K562 (cell line): ENCODE measurements at regions not wholly inside any gene's neighbourhood (a gene's known extent, or its start where the extent isn't known, plus 50 kb on each side); places are given as distances from the start of the nearest gene placed in this dataset.

Experiments
- FOXP4 ChIP-seq: sonication (generic); formaldehyde crosslinking; IDR thresholded peaks from 2 replicates; pipeline ENCODE4 v1.8.0; 2022; ENCODE audit warnings: mild to moderate bottlenecking, missing genetic modification reagents, borderline replicate concordance
- FUS ChIP-seq: fragments of 200-400 bp; formaldehyde crosslinking; optimal IDR thresholded peaks from 2 replicates; pipeline ENCODE3; 2017; ENCODE audit warnings: low read depth, low read length
- MTA3 ChIP-seq: fragments of 450-650 bp; formaldehyde crosslinking; IDR thresholded peaks from 2 replicates; pipeline ENCODE4 v1.6.1; 2017; ENCODE audit warnings: mild to moderate bottlenecking, borderline replicate concordance
- MYNN ChIP-seq, 2 experiments: sonication (generic); formaldehyde crosslinking in 1 of 2; IDR thresholded peaks; 2 replicates each; pipeline versions ENCODE4 v1.5.0 to v1.6.1; 2016 to 2020; ENCODE audit warnings: antibody characterized with exemption in 1 of 2, missing genetic modification reagents in 1 of 2
- POLR3G ChIP-seq: IDR thresholded peaks from 2 replicates; pipeline ENCODE4 v1.6.1; 2011; ENCODE audit not compliant: insufficient read length, insufficient replicate concordance; ENCODE audit errors: extremely low read depth
- RAD21 ChIP-seq, 2 experiments: fragments of 250-450 bp in 1 of 2; fragments of 450-650 bp in 1 of 2; sonication (Bioruptor Pico) in 1 of 2; formaldehyde crosslinking in 1 of 2; IDR thresholded peaks in 1 of 2; conservative IDR thresholded peaks in 1 of 2; 2 replicates each; pipeline versions ENCODE4 v1.4.0 to v1.8.0; 2020 to 2022; ENCODE audit warnings: mild to moderate bottlenecking in 2 of 2, moderate library complexity in 1 of 2
- SAFB2 ChIP-seq: fragments of 200-400 bp; formaldehyde crosslinking; IDR thresholded peaks from 2 replicates; pipeline ENCODE4 v1.6.1; 2018; ENCODE audit warnings: borderline replicate concordance, low read length, low read depth, moderate library complexity; ENCODE audit not compliant: severe bottlenecking
- ZNF224 ChIP-seq: sonication (generic); formaldehyde crosslinking; IDR thresholded peaks from 2 replicates; pipeline ENCODE4 v1.8.0; 2022; ENCODE audit warnings: mild to moderate bottlenecking, missing genetic modification reagents
- ZNF766 ChIP-seq: fragments of 200-800 bp; sonication (Bioruptor generic); conservative IDR thresholded peaks from 2 replicates; pipeline ENCODE4 v1.6.1; 2016; ENCODE audit warnings: missing genetic modification characterization, missing compliant biosample characterization
- TF ChIP-seq, protein P1 (sequence below), 3 experiments: IDR thresholded peaks in 2 of 3; conservative IDR thresholded peaks in 1 of 3; 2 replicates each; pipeline ENCODE4 v1.5.1; 2011 to 2012; ENCODE audit warnings: low read length in 3 of 3, mild to moderate bottlenecking in 3 of 3, control low read depth in 2 of 3, improper control_type of control experiment in 1 of 3, inconsistent platforms in 1 of 3, low read depth in 1 of 3, mixed read lengths in 1 of 3, moderate library complexity in 1 of 3; ENCODE audit not compliant: insufficient read depth in 2 of 3

- no peak for TF ChIP-seq FUS
- no peak for TF ChIP-seq ZNF224 (CRISPR knock-in tag)
- no peak for TF ChIP-seq POLR3G
- TF ChIP-seq RAD21 (CRISPR knock-in tag; conservative IDR thresholded peaks at IDR 0.05 in 1 of 2, IDR thresholded peaks at IDR 0.05 in 1 of 2), result no peak
- no peak for TF ChIP-seq FOXP4 (CRISPR knock-in tag)
- no peak for TF ChIP-seq MYNN (IDR thresholded peaks at IDR 0.05)
- TF ChIP-seq MYNN (CRISPR knock-in tag; IDR thresholded peaks at IDR 0.05), result no peak
- no peak for TF ChIP-seq ZNF766 (CRISPR knock-in tag)
- TF ChIP-seq, protein P1, sequence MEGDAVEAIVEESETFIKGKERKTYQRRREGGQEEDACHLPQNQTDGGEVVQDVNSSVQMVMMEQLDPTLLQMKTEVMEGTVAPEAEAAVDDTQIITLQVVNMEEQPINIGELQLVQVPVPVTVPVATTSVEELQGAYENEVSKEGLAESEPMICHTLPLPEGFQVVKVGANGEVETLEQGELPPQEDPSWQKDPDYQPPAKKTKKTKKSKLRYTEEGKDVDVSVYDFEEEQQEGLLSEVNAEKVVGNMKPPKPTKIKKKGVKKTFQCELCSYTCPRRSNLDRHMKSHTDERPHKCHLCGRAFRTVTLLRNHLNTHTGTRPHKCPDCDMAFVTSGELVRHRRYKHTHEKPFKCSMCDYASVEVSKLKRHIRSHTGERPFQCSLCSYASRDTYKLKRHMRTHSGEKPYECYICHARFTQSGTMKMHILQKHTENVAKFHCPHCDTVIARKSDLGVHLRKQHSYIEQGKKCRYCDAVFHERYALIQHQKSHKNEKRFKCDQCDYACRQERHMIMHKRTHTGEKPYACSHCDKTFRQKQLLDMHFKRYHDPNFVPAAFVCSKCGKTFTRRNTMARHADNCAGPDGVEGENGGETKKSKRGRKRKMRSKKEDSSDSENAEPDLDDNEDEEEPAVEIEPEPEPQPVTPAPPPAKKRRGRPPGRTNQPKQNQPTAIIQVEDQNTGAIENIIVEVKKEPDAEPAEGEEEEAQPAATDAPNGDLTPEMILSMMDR (IDR thresholded peaks at IDR 0.05 in 2 of 3, conservative IDR thresholded peaks at IDR 0.05 in 1 of 3; ENCODE audit: insufficient read depth in 2 of 3, low read depth in 1 of 3, low read length in 3 of 3), result 0 out of 6 replicates have a peak, but pooled peaks of 1 of the 3 experiments have one; percentile 2
- TF ChIP-seq MTA3, result no peak
- no peak for TF ChIP-seq SAFB2
These were observed 86.3 kb upstream of the KCND2 start for GRCh38 chr7:120186688-120187087.
